Progenitor cell of endocrine pancreas (in vitro differentiated cells): ENCODE measurements at regions not wholly inside any gene's neighbourhood (a gene's known extent, or its start where the extent isn't known, plus 50 kb on each side); places are given as distances from the start of the nearest gene placed in this dataset.

Experiments
- DNase-seq: peaks from one replicate; pipeline ENCODE4 v3.0.0; 2021; ENCODE audit warnings: low spot score; ENCODE audit not compliant: unreplicated experiment
- H3K27ac Mint-ChIP-seq: 2 replicates; pipeline ENCODE4 v1.8.0; 2021; ENCODE audit warnings: mild to moderate bottlenecking, moderate library complexity, mixed read lengths
- H3K27me3 Mint-ChIP-seq: 2 replicates; pipeline ENCODE4 v1.8.0; 2021; ENCODE audit warnings: mixed read lengths
- H3K36me3 Mint-ChIP-seq: 2 replicates; pipeline ENCODE4 v1.8.0; 2022; ENCODE audit warnings: mixed read lengths; ENCODE audit not compliant: insufficient read depth
- H3K4me1 Mint-ChIP-seq: 2 replicates; pipeline ENCODE4 v1.8.0; 2021; ENCODE audit warnings: low read depth, mixed read lengths
- H3K4me3 Mint-ChIP-seq: 2 replicates; pipeline ENCODE4 v1.8.0; 2021; ENCODE audit warnings: low read depth, mild to moderate bottlenecking, moderate library complexity, mixed read lengths
- H3K9me3 Mint-ChIP-seq: 2 replicates; pipeline ENCODE4 v1.8.0; 2021; ENCODE audit warnings: low read depth, mixed read lengths
- TF ChIP-seq, protein P1 (sequence below): fragments of 200-600 bp; sonication (generic); IDR thresholded peaks from one replicate; pipeline ENCODE4 v1.5.0; 2021; ENCODE audit warnings: antibody characterized with exemption, mild to moderate bottlenecking; ENCODE audit not compliant: unreplicated experiment

DNA sequence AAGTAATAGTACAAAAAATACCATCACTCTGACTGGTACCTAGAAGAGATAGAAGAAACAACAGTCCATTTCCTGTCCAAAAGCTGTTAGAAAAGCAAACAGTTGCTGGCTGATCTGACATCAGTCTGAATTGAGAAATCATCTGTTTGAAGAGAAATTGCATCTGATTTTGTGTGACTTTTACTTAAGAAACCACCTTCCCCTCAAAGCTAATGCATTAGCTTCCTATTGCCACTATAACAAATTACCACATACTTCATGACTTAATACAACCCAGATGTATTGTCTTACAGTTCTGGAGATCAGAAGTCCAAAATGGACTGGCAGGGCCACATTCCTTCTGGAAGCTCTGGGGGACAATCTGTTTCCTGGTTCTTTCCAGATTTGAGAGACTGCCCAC is 385.9 kb upstream of the TLE4 start:
- H3K4me3 Mint-ChIP-seq, result no peak overlapping the region

DNA sequence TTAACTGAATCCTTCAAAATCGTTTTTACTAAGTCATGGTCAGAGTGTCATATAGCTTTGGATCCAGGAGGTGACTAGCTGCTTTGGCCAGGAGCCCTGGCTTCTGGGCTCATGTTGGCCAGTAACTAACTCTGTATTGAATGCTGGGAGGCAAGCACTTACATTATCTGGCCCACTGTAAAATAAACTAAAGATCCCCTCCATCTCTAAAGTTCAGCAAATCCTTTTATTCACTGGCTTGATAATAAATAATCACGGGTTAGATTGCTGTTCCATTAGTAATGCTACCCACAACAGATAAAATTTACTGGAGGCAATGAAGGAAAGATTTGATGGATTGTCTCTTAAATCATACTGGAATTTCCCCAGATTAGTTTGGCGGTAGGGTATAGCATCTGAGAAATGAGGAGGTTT is 382.2 kb upstream of the TLE4 start:
- Mint-ChIP-seq H3K9me3 (peaks cover 6% of the 10 kb centered on the region), H3K36me3 (no peaks in the 10 kb centered on the region), H3K27me3 (peaks cover 15% of the 10 kb centered on the region), H3K27ac (no peak overlapping the region), H3K4me3 (no peak overlapping the region), H3K4me1 (no peaks in the 10 kb centered on the region)
- no peak for DNase-seq
- TF ChIP-seq, protein P1, sequence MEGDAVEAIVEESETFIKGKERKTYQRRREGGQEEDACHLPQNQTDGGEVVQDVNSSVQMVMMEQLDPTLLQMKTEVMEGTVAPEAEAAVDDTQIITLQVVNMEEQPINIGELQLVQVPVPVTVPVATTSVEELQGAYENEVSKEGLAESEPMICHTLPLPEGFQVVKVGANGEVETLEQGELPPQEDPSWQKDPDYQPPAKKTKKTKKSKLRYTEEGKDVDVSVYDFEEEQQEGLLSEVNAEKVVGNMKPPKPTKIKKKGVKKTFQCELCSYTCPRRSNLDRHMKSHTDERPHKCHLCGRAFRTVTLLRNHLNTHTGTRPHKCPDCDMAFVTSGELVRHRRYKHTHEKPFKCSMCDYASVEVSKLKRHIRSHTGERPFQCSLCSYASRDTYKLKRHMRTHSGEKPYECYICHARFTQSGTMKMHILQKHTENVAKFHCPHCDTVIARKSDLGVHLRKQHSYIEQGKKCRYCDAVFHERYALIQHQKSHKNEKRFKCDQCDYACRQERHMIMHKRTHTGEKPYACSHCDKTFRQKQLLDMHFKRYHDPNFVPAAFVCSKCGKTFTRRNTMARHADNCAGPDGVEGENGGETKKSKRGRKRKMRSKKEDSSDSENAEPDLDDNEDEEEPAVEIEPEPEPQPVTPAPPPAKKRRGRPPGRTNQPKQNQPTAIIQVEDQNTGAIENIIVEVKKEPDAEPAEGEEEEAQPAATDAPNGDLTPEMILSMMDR, result no peak

More for the DNA sequence above, 385.9 kb upstream of the TLE4 start:
- H3K9me3 Mint-ChIP-seq, result peaks cover 6% of the 10 kb centered on the region
- peaks cover 4% of the 10 kb centered on the region for H3K27me3 Mint-ChIP-seq
- TF ChIP-seq, protein P1, result no peak
- H3K36me3 Mint-ChIP-seq, result no peaks in the 10 kb centered on the region
- DNase-seq, result no peak
- no peak overlapping the region for H3K27ac Mint-ChIP-seq
- no peaks in the 10 kb centered on the region for H3K4me1 Mint-ChIP-seq

DNA sequence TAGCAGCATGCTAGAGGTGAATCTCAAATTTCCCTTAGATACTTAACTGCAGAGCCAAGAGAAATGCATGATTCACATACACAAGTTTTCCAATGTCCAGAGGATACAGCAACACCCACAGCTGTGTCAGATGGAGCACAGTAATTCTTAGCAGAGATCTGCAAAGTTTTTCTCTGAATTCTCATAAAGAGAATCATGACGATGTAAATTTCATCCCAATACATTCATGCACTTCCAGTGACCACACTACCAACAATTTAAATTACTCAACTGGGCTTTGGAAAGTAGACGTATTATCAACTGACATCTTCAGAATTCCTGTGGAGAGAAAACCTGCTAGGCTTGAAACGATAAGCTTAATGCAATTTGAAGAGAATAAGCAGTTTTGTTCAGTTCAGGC is 378.8 kb upstream of the TLE4 start:
- Mint-ChIP-seq H3K27ac (no peak overlapping the region), H3K4me3 (no peak overlapping the region), H3K9me3 (no peaks in the 10 kb centered on the region), H3K36me3 (no peaks in the 10 kb centered on the region), H3K4me1 (no peaks in the 10 kb centered on the region), H3K27me3 (peaks cover 20% of the 10 kb centered on the region)
- DNase-seq, result no peak
- TF ChIP-seq, protein P1, result no peak

DNA sequence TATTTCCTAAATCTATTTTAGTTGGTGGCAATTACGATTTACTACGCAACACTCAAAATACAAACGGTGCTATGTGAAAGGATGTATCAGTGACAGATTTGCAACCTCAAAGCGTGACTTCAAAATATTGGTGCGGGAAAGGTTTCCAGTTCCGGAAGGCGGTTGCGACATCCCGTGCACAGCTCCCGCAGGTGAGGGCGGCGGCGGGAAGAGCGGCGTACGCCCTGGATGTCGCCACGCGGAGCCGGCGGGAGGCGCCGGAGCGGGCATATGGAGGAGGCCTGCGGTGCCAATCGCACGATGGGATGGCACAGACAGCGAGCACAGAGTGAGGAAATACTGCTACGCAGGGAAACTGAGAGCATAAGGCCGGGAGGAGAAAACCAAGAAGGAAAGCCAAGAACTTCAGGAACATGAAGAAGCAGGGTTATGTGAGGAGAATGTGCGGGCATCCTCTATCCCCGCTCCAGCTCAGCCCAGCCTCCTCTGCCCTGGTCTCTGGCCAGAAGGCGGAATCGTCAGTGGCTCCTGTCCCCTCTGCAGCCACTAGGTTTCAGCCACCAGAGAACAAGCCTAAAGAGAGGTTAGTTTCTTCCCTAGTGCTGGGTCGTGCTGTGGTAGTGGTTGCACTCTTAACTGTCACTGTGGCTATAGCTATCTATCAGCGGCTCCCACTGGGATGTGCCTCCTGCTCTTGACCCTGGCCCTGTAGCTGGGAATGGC is 378.1 kb upstream of the TLE4 start:
- DNase-seq, result no peak

DNA sequence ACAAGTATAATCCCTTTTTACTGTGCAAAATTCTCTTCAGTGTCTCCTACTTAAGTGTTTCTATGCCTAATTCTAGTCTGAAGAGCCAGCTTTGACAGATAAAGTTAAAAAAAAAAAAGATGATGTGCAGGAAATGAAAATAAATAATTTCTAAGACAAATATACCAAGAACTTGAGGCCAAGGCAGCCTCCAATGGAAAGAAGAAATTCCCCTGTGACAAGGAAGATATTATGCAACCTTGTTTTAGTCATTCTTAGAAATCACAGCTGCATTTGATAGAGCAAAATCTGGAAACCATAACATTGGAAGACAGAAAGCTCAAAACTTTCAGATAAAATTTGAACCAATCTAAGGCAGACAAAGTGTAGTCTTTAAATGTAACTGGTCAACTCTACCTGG is 375.9 kb upstream of the TLE4 start:
- TF ChIP-seq, protein P1, result no peak
- H3K9me3 Mint-ChIP-seq, result no peaks in the 10 kb centered on the region
- H3K4me3 Mint-ChIP-seq, result no peak overlapping the region
- H3K4me1 Mint-ChIP-seq, result peaks cover 3% of the 10 kb centered on the region
- H3K27ac Mint-ChIP-seq, result no peak overlapping the region
- no peak for DNase-seq
- H3K27me3 Mint-ChIP-seq, result peaks cover 19% of the 10 kb centered on the region
- H3K36me3 Mint-ChIP-seq, result no peaks in the 10 kb centered on the region

More for the DNA sequence above, 378.1 kb upstream of the TLE4 start:
- TF ChIP-seq, protein P1, result no peak
- H3K27ac Mint-ChIP-seq, result no peak overlapping the region
- peaks cover 20% of the 10 kb centered on the region for H3K27me3 Mint-ChIP-seq
- no peaks in the 10 kb centered on the region for H3K9me3 Mint-ChIP-seq
- no peaks in the 10 kb centered on the region for H3K4me1 Mint-ChIP-seq
- no peak overlapping the region for H3K4me3 Mint-ChIP-seq
- no peaks in the 10 kb centered on the region for H3K36me3 Mint-ChIP-seq
